ENCODE measurements at regions not wholly inside any gene's neighbourhood (a gene's known extent, or its start where the extent isn't known, plus 50 kb on each side); places are given as distances from the start of the nearest gene placed in this dataset.

GRCh38 chr14:98716133-98716532 lies 555.9 kb downstream of the BCL11B start:
- no peak for DNase-seq

GRCh38 chr14:98721061-98721460 lies 550.9 kb downstream of the BCL11B start:
- no peak for DNase-seq

- DNase-seq: no peak
These were observed 547.3 kb downstream of the BCL11B start for GRCh38 chr14:98724734-98725133.

DNA sequence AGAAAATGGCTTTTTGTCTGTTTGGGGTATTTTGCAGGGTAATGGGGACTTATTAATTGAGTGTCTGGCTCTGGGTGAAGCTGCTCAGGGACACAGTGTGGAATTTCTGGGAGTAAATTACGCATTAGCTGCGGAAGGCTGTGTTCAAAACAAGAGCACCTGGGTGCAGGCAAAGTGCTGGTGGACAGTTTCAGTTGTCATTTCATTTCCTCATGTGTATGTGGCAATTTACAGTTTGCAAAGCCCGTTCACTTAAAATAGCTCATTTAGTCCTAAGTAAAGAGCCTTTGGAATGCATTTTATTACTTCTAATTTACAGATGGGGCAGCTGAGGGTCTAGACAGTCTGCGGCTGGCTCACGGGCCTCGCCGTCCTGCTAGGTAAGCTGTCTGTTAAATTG lies 546.8 kb downstream of the BCL11B start:
- no peak for DNase-seq

- no peak for DNase-seq
These were observed 546.3 kb downstream of the BCL11B start for GRCh38 chr14:98725676-98726075.

GRCh38 chr14:98726585-98727405 lies 545.2 kb downstream of the BCL11B start:
- no peak for DNase-seq

GRCh38 chr14:98728024-98728423 lies 544.0 kb downstream of the BCL11B start:
- no peak for DNase-seq

DNA sequence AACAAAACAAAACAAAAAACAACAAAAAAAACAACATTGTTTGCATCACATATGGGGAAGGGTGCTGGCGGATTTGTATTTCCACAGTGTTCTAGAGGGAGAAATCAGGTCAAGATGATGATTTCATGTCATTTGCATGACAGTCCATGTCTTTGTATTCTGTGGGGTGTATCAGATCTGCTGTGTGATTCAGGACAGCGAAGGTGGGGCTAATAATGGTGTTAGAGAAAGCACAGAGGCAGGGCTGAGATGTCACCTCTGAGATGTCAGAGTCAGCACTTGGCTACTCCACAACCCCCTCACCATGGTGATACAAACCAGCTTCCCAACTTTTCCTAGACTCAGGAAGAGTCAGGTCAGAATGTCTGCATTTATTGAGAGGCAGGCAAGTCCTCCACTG lies 543.2 kb downstream of the BCL11B start:
- no peak for DNase-seq

DNA sequence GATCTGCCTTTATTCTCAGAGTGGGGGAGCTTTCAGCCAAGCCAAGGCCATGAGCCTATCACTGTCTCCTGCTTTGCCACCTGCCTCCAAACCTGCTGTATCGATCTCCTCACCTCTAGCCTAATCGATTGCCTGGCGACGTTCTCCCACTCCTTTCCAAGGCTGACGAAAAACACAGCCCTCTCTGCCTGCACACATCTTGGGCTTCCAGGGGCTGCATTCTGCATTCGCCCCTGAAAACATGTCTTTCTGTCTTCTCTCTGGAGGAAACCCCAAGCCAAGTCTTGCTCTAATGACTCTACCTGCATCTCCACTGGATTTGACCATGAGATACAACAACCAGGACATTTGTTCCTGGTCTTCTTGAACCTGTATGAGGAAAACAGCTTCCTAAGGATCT lies 540.7 kb downstream of the BCL11B start:
- no peak for DNase-seq

DNA sequence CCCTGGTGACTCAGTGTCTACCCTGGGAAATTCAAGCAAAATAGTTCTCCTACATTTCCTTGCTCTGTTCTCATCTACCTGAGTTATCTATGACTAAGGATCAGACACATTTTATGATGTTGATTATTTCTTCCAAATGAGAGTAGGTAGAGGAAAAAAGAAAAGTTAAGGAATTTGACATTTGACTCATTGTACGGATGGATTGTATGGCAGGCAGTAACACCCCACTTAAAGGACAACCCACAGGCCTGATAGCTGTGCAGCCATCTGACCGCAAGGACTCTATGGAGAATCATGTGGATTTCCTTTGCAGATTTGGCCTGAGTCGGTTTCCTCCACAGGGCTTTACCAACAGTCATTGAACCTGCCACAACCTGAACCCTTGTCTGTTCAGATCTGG lies 540.3 kb downstream of the BCL11B start:
- DNase-seq: no peak

GRCh38 chr14:98733536-98733935 lies 538.5 kb downstream of the BCL11B start:
- no peak for DNase-seq

DNA sequence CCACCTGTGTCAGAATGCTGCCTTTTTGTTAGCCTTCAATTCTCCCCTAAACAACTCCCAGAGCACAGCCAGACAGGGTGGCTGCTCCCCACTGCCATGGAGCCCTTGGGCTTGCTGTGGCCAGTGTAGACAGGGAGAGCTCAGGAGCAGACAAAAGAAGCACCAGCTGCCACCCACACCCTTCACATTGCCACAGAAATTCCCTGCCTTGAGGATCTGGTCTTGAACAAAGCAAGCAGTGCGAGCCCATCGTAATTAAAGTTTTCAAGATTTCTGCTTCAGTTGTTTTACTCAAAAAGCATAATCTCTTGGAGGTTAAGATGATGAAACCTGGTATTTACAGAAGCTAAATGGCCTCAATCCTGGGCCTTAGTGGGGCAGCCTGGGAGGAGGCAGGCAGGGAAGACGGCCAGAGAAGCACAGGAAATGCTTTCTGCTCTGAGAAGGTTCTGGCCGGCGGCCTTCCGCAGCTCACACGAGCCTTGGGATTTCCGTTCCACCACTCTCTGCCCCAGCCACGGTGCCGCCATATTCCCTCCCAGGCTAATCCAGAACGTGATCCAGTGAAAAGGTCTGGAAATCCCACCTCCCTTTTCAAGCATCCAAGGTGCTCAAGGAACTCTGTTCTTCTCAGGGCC lies 535.2 kb downstream of the BCL11B start:
- no peak for DNase-seq

DNA sequence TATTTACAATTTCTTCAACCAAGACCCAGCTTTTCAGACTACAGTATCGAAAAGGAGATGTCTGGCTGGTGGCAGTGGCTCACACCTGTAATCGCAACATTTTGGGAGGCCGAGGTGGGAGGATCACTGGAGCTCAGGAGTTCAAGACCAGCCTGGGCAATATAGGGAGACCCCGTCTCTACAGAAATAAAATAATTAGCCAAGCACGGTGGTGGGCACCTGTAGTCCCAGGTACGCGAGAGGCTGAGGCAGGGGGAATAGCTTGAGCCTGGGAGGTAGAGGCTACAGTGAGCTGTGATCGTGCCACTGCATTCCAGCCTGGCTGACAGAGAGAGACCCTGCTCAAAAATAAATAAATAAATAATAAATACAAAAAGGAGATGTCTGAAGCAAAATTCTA lies 530.5 kb downstream of the BCL11B start:
- DNase-seq: no peak

GRCh38 chr14:98742001-98742400 lies 530.0 kb downstream of the BCL11B start:
- DNase-seq: no peak

DNA sequence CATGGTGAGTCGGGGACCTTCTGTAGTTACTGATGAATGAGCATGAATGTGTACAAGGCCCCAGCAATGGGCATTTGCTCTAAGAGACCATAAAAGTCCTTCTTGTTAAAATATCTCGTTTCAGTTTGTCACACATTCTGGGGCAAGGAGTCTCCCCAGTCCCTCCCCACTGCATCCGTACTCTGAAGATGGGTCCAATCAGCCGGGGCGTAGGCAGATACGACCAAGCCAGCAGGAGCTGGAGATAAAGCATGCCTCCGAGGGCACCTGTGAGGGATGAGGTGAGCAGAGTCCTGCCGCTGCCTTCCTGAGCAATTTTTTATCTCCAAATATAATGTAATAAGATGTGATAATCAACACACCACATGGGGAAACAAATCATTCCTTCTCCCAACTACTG lies 528.5 kb downstream of the BCL11B start:
- DNase-seq: no peak

- DNase-seq: no peak
These were observed 523.0 kb downstream of the BCL11B start for GRCh38 chr14:98748966-98749365.

DNA sequence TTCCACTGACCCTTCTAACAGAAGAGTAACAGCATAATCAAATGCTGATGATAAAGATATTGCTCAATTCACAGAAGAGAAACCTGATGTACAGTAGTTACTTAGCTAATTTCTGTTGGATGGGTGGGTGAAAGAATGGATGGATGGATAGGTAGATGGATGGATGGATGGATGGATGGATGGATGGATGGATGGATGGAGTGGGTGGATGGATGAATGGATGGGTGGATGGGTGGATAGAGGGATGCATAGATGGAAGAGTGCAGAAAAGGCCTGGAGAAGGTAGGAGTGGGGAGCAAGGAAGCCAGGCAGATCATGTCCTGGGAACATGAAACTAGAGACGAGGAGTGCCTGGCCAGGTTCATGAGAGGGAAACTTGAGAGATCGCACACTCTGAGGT lies 520.9 kb downstream of the BCL11B start:
- DNase-seq: no peak

DNA sequence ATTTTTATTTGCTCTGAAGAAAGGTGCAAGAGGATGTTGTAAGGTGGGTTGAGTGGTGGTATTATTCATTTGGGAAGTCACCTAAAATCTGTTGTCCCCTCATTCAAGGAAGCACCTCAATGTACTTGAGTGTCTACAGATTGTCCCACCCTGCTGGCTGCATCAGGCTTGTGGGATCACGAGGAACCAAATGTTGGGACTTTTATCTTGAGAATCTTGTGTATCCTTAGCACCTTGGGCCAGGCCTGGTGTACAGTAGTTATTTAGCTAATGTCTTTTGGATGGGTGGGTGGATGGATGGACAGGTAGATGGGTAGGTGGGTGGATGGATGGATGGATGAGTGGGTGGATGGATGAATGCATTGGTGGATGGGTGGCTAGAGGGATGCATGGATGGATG lies 519.3 kb downstream of the BCL11B start:
- DNase-seq: no peak

- DNase-seq: no peak
These were observed 517.5 kb downstream of the BCL11B start for GRCh38 chr14:98754343-98755020.

DNA sequence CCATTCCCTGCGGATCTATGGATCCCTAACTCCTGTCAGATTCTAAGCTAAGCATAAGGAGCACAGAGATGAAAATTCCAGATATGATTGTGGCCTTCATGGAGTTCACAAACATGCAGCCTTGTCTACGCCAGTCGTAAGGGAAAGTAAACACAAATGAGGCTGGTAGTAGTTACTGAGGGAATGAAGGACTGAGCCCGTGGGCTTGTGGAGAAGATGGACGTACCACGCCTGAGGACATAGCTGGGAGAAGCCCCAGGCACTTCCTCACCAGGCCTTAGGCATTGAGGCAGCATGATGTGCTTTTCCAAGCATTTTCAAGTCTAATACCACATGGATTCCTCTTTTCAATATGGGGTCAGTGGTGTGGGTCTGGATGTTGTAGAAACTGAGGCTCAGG lies 515.2 kb downstream of the BCL11B start:
- no peak for DNase-seq

DNA sequence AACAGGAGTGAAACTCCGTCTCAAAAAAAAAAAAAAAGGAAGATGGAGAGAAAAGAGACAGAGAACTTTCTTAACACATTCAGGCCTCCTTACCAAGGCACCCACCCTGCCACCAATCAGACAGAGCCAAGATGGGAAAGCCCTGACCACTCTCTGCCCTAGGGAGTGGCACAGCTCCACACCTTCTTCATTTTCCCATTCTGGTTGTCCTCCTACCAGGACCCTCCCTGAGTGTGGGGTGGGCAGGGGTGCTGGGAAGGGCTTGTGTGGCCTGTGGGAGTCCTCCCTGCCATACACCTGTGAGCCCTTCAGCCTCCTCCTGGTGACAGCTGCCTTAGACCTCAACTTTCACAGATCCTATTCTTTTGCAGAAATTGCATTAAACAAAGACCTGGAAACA lies 513.6 kb downstream of the BCL11B start:
- no peak for DNase-seq

DNA sequence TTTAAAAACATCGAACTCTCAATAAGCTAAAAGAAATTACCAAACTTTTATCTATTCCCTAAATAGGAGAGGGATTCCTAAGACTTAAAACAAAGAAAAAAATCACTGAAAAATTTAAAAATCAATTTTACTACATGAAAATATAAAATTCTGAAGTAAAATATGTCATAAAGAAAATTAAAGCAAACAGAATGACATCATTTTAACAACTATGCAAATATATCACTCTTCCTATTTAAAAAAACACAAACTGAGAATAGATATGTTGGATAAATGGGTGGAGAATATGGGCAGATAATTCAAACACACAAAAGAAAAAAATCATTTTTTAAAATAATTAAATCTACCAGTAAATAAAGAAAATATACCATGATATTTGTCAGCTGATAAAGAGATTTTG lies 510.0 kb downstream of the BCL11B start:
- no peak for DNase-seq

DNA sequence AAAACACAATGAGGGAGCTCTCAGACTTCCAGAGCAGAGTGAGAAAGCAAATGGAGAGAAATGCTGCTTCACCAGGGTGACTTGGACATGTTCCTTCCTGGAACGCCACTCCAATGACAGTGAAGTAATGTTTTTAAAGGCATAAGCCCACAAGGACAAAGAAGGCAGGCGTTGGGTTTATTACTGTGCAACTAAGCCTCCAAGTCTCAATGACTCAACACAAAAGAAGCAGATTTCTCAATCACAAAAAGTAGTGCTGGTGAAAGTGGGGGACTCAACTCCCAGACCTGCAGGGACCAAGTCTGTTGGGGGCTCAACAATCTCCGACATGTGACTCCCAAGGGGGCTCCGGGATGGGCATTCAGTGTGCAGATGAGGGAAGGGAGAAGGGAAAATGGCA lies 505.2 kb downstream of the BCL11B start:
- DNase-seq: no peak

Data from nucleus accumbens (tissue), 56 donors.